Kidney (tissue), 13 donors: ENCODE measurements at regions not wholly inside any gene's neighbourhood (a gene's known extent, or its start where the extent isn't known, plus 50 kb on each side); places are given as distances from the start of the nearest gene placed in this dataset.

ENCODE experiments used
- DNase-seq, 5 donors: peaks; one replicate each; pipeline ENCODE4 v3.0.0-alpha.2; 2013 to 2020
- FAIRE-seq: peaks from 2 replicates; lab custom pipeline; 2012; peaks lifted over from hg19 to GRCh38; lab: Jason Lieb, UNC
- H3K27ac ChIP-seq, 2 donors: one replicate each; pipeline ENCODE4 v1.7.0; 2013; ENCODE audit warnings: low read depth in 2 of 2, low read length in 2 of 2, inconsistent platforms in 1 of 2
- H3K27me3 ChIP-seq: one replicate; pipeline ENCODE4 v1.7.1; 2013; ENCODE audit warnings: low read length, inconsistent platforms; ENCODE audit not compliant: control insufficient read depth, insufficient read depth
- H3K36me3 ChIP-seq, 3 donors: one replicate each; pipeline versions ENCODE4 v1.7.0 to v1.7.1; 2013; ENCODE audit warnings: low read length in 3 of 3, control low read depth in 1 of 3, inconsistent platforms in 1 of 3; ENCODE audit not compliant: insufficient read depth in 3 of 3, control insufficient read depth in 2 of 3
- H3K4me1 ChIP-seq, 3 donors: one replicate each; pipeline versions ENCODE4 v1.7.0 to v1.7.1; 2013; ENCODE audit warnings: low read length in 3 of 3, inconsistent platforms in 1 of 3, low read depth in 1 of 3; ENCODE audit not compliant: control insufficient read depth in 2 of 3, insufficient read depth in 2 of 3
- H3K4me3 ChIP-seq, 3 donors: one replicate each; pipeline versions ENCODE4 v1.7.0 to v1.8.1; 2013; ENCODE audit warnings: low read length in 3 of 3, control low read depth in 1 of 3, inconsistent platforms in 1 of 3
- H3K9ac ChIP-seq, 3 donors: one replicate each; pipeline versions ENCODE4 v1.7.0 to v1.7.1; 2013; ENCODE audit warnings: low read length in 3 of 3, control low read depth in 1 of 3, inconsistent platforms in 1 of 3
- H3K9me3 ChIP-seq, 3 donors: one replicate each; pipeline versions ENCODE4 v1.7.0 to v1.7.1; 2013; ENCODE audit warnings: low read length in 3 of 3, control low read depth in 1 of 3, inconsistent platforms in 1 of 3; ENCODE audit not compliant: control insufficient read depth in 2 of 3, insufficient read depth in 1 of 3
- CTCF ChIP-seq: IDR thresholded peaks from 3 replicates; pipeline ENCODE4 v1.5.1; 2012; ENCODE audit warnings: mild to moderate bottlenecking, moderate library complexity, borderline replicate concordance; ENCODE audit not compliant: insufficient read depth; ENCODE audit errors: extremely low read depth
- intact Hi-C: fragments of 100-400 bp; cut with DNase I; formaldehyde crosslinking; loops from one replicate; pipeline ENCODE4 v1.11.1; 2022
- donor health status: control.
- donor health status: control.
- donor health status: control.
- donor health status: control.
- donor health status: control.
- donor health status: DM: yes; HTN: yes; CAD: no.
- donor health status: Normal renal cell carcinoma (clear cell type).

GRCh38 chr14:49114161-49114893 is 471.9 kb downstream of the RPS29 start:
- Histone ChIP-seq H3K4me3 (no peak overlapping the region), H3K9ac (no peak overlapping the region), H3K27me3 (no peaks in the 10 kb centered on the region), H3K9me3 (no peaks in the 10 kb centered on the region), H3K27ac (no peak overlapping the region), H3K4me1 (no peaks in the 10 kb centered on the region), H3K36me3 (no peaks in the 10 kb centered on the region)
- no peak for FAIRE-seq
- TF ChIP-seq CTCF, result no peak
- no peak for DNase-seq
- intact Hi-C loops, result no loop called here

- Histone ChIP-seq H3K36me3 (no peaks in the 10 kb centered on the region), H3K9ac (no peak overlapping the region), H3K27ac (no peak overlapping the region), H3K9me3 (no peaks in the 10 kb centered on the region), H3K27me3 (no peaks in the 10 kb centered on the region), H3K4me1 (no peaks in the 10 kb centered on the region), H3K4me3 (no peak overlapping the region)
- DNase-seq, result no peak
- TF ChIP-seq CTCF, result no peak
- no peak for FAIRE-seq
- intact Hi-C loops, result no loop called here
These were observed 479.2 kb downstream of the RPS29 start for GRCh38 chr14:49106741-49107667.

- DNase-seq (no peak), FAIRE-seq (no peak)
- no peaks in the 10 kb centered on the region for H3K9me3 ChIP-seq
- no peak overlapping the region for H3K9ac ChIP-seq
- H3K4me3 ChIP-seq, result no peak overlapping the region
- TF ChIP-seq CTCF, result no peak
- no peaks in the 10 kb centered on the region for H3K4me1 ChIP-seq
- H3K27me3 ChIP-seq, result no peaks in the 10 kb centered on the region
- H3K36me3 ChIP-seq, result no peaks in the 10 kb centered on the region
- intact Hi-C loops, result no loop called here
- H3K27ac ChIP-seq, result no peak overlapping the region
These were observed 480.2 kb downstream of the RPS29 start for GRCh38 chr14:49105956-49106355.
